Caco-2 (cell line): ENCODE measurements at regions not wholly inside any gene's neighbourhood (a gene's known extent, or its start where the extent isn't known, plus 50 kb on each side); places are given as distances from the start of the nearest gene placed in this dataset.

Source experiments
- BruUV-seq: library from RNA; stranded (reverse); fragments of 400-500 nt; replicated peaks from 2 replicates; lab custom pipeline; 2021; lab: Mats Ljungman, UMichigan
- CTCF ChIA-PET: fragments of 300-600 bp; sonication (Branson Sonifier 250); formaldehyde crosslinking; loops from one replicate; lab custom pipeline; 2022; ENCODE audit warnings: antibody characterized with exemption; lab: Charles Lee
- POLR2A ChIA-PET: fragments of 300-600 bp; sonication (Branson Sonifier 250); formaldehyde crosslinking; loops from one replicate; lab custom pipeline; 2022; ENCODE audit warnings: antibody characterized with exemption; lab: Charles Lee
- DNase-seq, 2 experiments: peaks; one replicate each; pipeline versions ENCODE4 v3.0.0 to v3.0.0-alpha.2; 2020 to 2022
- H3K27me3 ChIP-seq: replicated peaks from 2 replicates; pipeline ENCODE4 v1.6.0; 2011; ENCODE audit warnings: low read length; ENCODE audit not compliant: control insufficient read depth, insufficient read depth
- H3K36me3 ChIP-seq: 2 replicates; pipeline ENCODE4 v1.5.1; 2011; ENCODE audit warnings: low read length; ENCODE audit not compliant: control insufficient read depth, insufficient read depth
- H3K4me1 ChIP-seq: fragments of 250-450 bp; sonication (Bioruptor Pico); 2 replicates; pipeline ENCODE4 v1.5.1; 2020; ENCODE audit warnings: mild to moderate bottlenecking
- H3K4me3 ChIP-seq: 2 replicates; pipeline ENCODE4 v1.5.1; 2011; ENCODE audit warnings: low read depth, mild to moderate bottlenecking, control low read depth, low read length
- H3K9me3 ChIP-seq: fragments of 250-450 bp; sonication (Bioruptor Pico); 2 replicates; pipeline ENCODE4 v1.5.1; 2020; ENCODE audit warnings: mild to moderate bottlenecking, moderate library complexity
- H3K27ac Mint-ChIP-seq: one replicate; pipeline ENCODE4 v1.8.0; 2022; ENCODE audit warnings: mixed read lengths; ENCODE audit not compliant: unreplicated experiment
- H3K27me3 Mint-ChIP-seq: one replicate; pipeline ENCODE4 v1.8.0; 2022; ENCODE audit warnings: mixed read lengths; ENCODE audit not compliant: insufficient read depth, unreplicated experiment
- H3K36me3 Mint-ChIP-seq: one replicate; pipeline ENCODE4 v1.8.0; 2022; ENCODE audit warnings: mild to moderate bottlenecking, mixed read lengths; ENCODE audit not compliant: insufficient read depth, unreplicated experiment
- H3K4me1 Mint-ChIP-seq: one replicate; pipeline ENCODE4 v1.8.0; 2022; ENCODE audit warnings: low read depth, mixed read lengths; ENCODE audit not compliant: unreplicated experiment
- H3K4me3 Mint-ChIP-seq: one replicate; pipeline ENCODE4 v1.8.0; 2022; ENCODE audit warnings: mild to moderate bottlenecking, moderate library complexity, mixed read lengths; ENCODE audit not compliant: unreplicated experiment
- H3K9me3 Mint-ChIP-seq: one replicate; pipeline ENCODE4 v1.8.0; 2022; ENCODE audit warnings: mixed read lengths; ENCODE audit not compliant: unreplicated experiment
- CTCF ChIP-seq, 2 experiments: fragments of 200-600 bp in 1 of 2; IDR thresholded peaks; 1 replicate in 1 of 2; 2 replicates in 1 of 2; pipeline versions ENCODE4 v1.5.1 to v1.8.0; 2011 to 2022; ENCODE audit warnings: antibody characterized with exemption in 1 of 2, control low read depth in 1 of 2, inconsistent platforms in 1 of 2, low read depth in 1 of 2, low read length in 1 of 2, mild to moderate bottlenecking in 1 of 2, moderate library complexity in 1 of 2; ENCODE audit not compliant: insufficient read depth in 1 of 2, severe bottlenecking in 1 of 2, unreplicated experiment in 1 of 2
- intact Hi-C: fragments of 100-400 bp; cut with micrococcal nuclease; formaldehyde crosslinking; loops from one replicate; pipeline ENCODE4 v1.10.0; 2022; ENCODE audit not compliant: unreplicated experiment

- Mint-ChIP-seq H3K36me3 (no peaks in the 10 kb centered on the region), H3K4me3 (no peak overlapping the region), H3K27me3 (no peaks in the 10 kb centered on the region), H3K4me1 (no peaks in the 10 kb centered on the region), H3K9me3 (no peaks in the 10 kb centered on the region), H3K27ac (no peak overlapping the region)
- Histone ChIP-seq H3K9me3 (no peaks in the 10 kb centered on the region), H3K4me3 (no peak overlapping the region), H3K27me3 (no peaks in the 10 kb centered on the region), H3K4me1 (peaks cover 13% of the 10 kb centered on the region), H3K36me3 (no peaks in the 10 kb centered on the region)
- no TSS peak for BruUV-seq
- no peak for DNase-seq
- no peak for TF ChIP-seq CTCF (IDR thresholded peaks at IDR 0.05; ENCODE audit: insufficient read depth in 1 of 2, low read depth in 1 of 2, low read length in 1 of 2, severe bottlenecking in 1 of 2, unreplicated experiment in 1 of 2)
- ChIA-PET POLR2A (no interaction called here), CTCF (no interaction called here)
- intact Hi-C loops: no loop called here
Observed at GRCh38 chr20:50292079-50292590, 101.5 kb downstream of the CEBPB start.

- POLR2A ChIA-PET: interaction anchor here (0.7 kb wide), 1 partner anchor 13 kb away, joined by 7 read pairs; no protein-coding TSS in a partner anchor
- no peaks in the 10 kb centered on the region for H3K27me3 ChIP-seq
- TF ChIP-seq CTCF (IDR thresholded peaks at IDR 0.05; ENCODE audit: insufficient read depth in 1 of 2, low read depth in 1 of 2, low read length in 1 of 2, severe bottlenecking in 1 of 2, unreplicated experiment in 1 of 2): no peak
- BruUV-seq: no TSS peak
- CTCF ChIA-PET: interaction anchor here (0.6 to 1.1 kb wide), 2 partner anchors 98 to 121 kb away, joined by 3 read pairs; no protein-coding TSS in a partner anchor
- no peaks in the 10 kb centered on the region for H3K27me3 Mint-ChIP-seq
- no peaks in the 10 kb centered on the region for H3K36me3 ChIP-seq
- H3K4me1 ChIP-seq: peaks cover 13% of the 10 kb centered on the region
- H3K36me3 Mint-ChIP-seq: no peaks in the 10 kb centered on the region
- H3K9me3 Mint-ChIP-seq: no peaks in the 10 kb centered on the region
- H3K4me3 Mint-ChIP-seq: no peak overlapping the region
- H3K9me3 ChIP-seq: no peaks in the 10 kb centered on the region
- H3K4me3 ChIP-seq: no peak overlapping the region
- DNase-seq: peak in 1 of 2 experiments; percentile 73
- intact Hi-C loops: no loop called here
- no peak overlapping the region for H3K27ac Mint-ChIP-seq
- no peaks in the 10 kb centered on the region for H3K4me1 Mint-ChIP-seq
Observed at GRCh38 chr20:50292591-50293283, 102.1 kb downstream of the CEBPB start.

GRCh38 chr20:50293284-50294139 is 102.9 kb downstream of the CEBPB start:
- no peak for DNase-seq
- Mint-ChIP-seq H3K36me3 (no peaks in the 10 kb centered on the region), H3K27ac (no peak overlapping the region), H3K9me3 (no peaks in the 10 kb centered on the region), H3K27me3 (no peaks in the 10 kb centered on the region), H3K4me1 (no peaks in the 10 kb centered on the region), H3K4me3 (no peak overlapping the region)
- ChIA-PET CTCF (interaction anchor here (0.6 to 1.1 kb wide), 3 partner anchors 76 to 122 kb away, joined by 3 read pairs; no protein-coding TSS in a partner anchor), POLR2A (interaction anchor here (0.7 kb wide), 1 partner anchor 12 kb away, joined by 7 read pairs; no protein-coding TSS in a partner anchor)
- intact Hi-C loops: no loop called here
- no peaks in the 10 kb centered on the region for H3K36me3 ChIP-seq
- TF ChIP-seq CTCF (IDR thresholded peaks at IDR 0.05; ENCODE audit: insufficient read depth in 1 of 2, low read depth in 1 of 2, low read length in 1 of 2, severe bottlenecking in 1 of 2, unreplicated experiment in 1 of 2): no peak
- peaks cover 14% of the 10 kb centered on the region for H3K4me1 ChIP-seq
- H3K27me3 ChIP-seq: no peaks in the 10 kb centered on the region
- no TSS peak for BruUV-seq
- no peaks in the 10 kb centered on the region for H3K9me3 ChIP-seq
- H3K4me3 ChIP-seq: no peak overlapping the region
